Gastroesophageal sphincter (tissue), 4 donors: ENCODE measurements at regions not wholly inside any gene's neighbourhood (a gene's known extent, or its start where the extent isn't known, plus 50 kb on each side); places are given as distances from the start of the nearest gene placed in this dataset.
"Not testable (repeated sequence)": the region's sequence is repeated elsewhere in the genome, so short reads cannot be mapped to it uniquely, and the experiment has no call there.

Experiments
- ATAC-seq: fragments of 150-250 bp; one replicate; pipeline ENCODE4 v1.9.1; 2016; ENCODE audit warnings: mild to moderate bottlenecking, moderate library complexity
- H3K27ac ChIP-seq, 4 donors: fragments of 200-600 bp; sonication (generic) in 3 of 4; 1 replicate in 3 of 4; 2 replicates in 1 of 4; pipeline ENCODE4 v1.5.1; 2016 to 2019
- H3K27me3 ChIP-seq: fragments of 200-600 bp; sonication (generic); one replicate; pipeline ENCODE4 v1.5.1; 2019
- H3K36me3 ChIP-seq, 2 donors: fragments of 200-600 bp; sonication (generic); one replicate each; pipeline ENCODE4 v1.5.1; 2019; ENCODE audit warnings: control low read depth in 1 of 2
- H3K4me1 ChIP-seq, 3 donors: fragments of 200-600 bp; sonication (generic); 1 replicate in 2 of 3; 2 replicates in 1 of 3; pipeline ENCODE4 v1.5.1; 2016 to 2019; ENCODE audit warnings: control low read depth in 2 of 3
- H3K4me3 ChIP-seq, 2 donors: fragments of 200-600 bp; sonication (generic); one replicate each; pipeline ENCODE4 v1.5.1; 2019; ENCODE audit warnings: mild to moderate bottlenecking in 1 of 2, moderate library complexity in 1 of 2
- H3K9me3 ChIP-seq, 3 donors: fragments of 200-600 bp; sonication (generic); one replicate each; pipeline ENCODE4 v1.5.1; 2017 to 2019; ENCODE audit warnings: control low read depth in 2 of 3
- CTCF ChIP-seq, 4 experiments: fragments of 200-600 bp in 2 of 4; fragments of 450-650 bp in 2 of 4; sonication (generic) in 1 of 4; IDR thresholded peaks; one replicate each; pipeline ENCODE4 v1.5.1; 2017 to 2019; ENCODE audit warnings: antibody characterized with exemption in 4 of 4, mild to moderate bottlenecking in 2 of 4, moderate library complexity in 2 of 4
- EP300 ChIP-seq: sonication (generic); formaldehyde crosslinking; IDR thresholded peaks from one replicate; pipeline ENCODE4 v1.6.1; 2017; ENCODE audit warnings: antibody characterized with exemption, mild to moderate bottlenecking
- POLR2A ChIP-seq, 2 donors: fragments of 450-650 bp; IDR thresholded peaks; one replicate each; pipeline ENCODE4 v1.6.1; 2017; ENCODE audit warnings: antibody characterized with exemption in 2 of 2, mild to moderate bottlenecking in 2 of 2, moderate library complexity in 1 of 2
- POLR2AphosphoS5 ChIP-seq: sonication (generic); formaldehyde crosslinking; IDR thresholded peaks from one replicate; pipeline ENCODE4 v1.6.1; 2017; ENCODE audit warnings: antibody characterized with exemption
- WGBS, 2 donors: methylation state at CpG; one replicate each; pipeline ENCODE4 v1.1.5; 2018; ENCODE audit warnings: low coverage in 1 of 2; 5-methylcytosine and 5-hydroxymethylcytosine counted together

GRCh38 chr14:37746140-37746832 lies 150.9 kb downstream of the TTC6 start:
- Histone ChIP-seq H3K27me3 (no peaks in the 10 kb centered on the region), H3K4me3 (no peak overlapping the region), H3K36me3 (no peaks in the 10 kb centered on the region), H3K27ac (no peak overlapping the region), H3K4me1 (no peaks in the 10 kb centered on the region), H3K9me3 (no peaks in the 10 kb centered on the region)
- 73 to 100% methylated on average over 1 of the region's 1 CpG for WGBS, 2 donors
- TF ChIP-seq POLR2A (IDR thresholded peaks at IDR 0.05) (no peak), CTCF (IDR thresholded peaks at IDR 0.05) (no peak), POLR2AphosphoS5 (no peak), EP300 (no peak)
- no peak for ATAC-seq

- no peaks in the 10 kb centered on the region for H3K27me3 ChIP-seq
- no peaks in the 10 kb centered on the region for H3K4me1 ChIP-seq
- no peak for ATAC-seq
- H3K9me3 ChIP-seq = no peaks in the 10 kb centered on the region
- no peak overlapping the region for H3K27ac ChIP-seq
- WGBS, 2 donors = 50 to 86% methylated on average over 3 to 5 of the region's 5 CpGs
- H3K4me3 ChIP-seq = no peak overlapping the region
- H3K36me3 ChIP-seq = no peaks in the 10 kb centered on the region
- TF ChIP-seq POLR2A (IDR thresholded peaks at IDR 0.05) (no peak), CTCF (IDR thresholded peaks at IDR 0.05) (no peak), EP300 (no peak), POLR2AphosphoS5 (no peak)
These were observed 158.0 kb downstream of the TTC6 start for GRCh38 chr14:37753459-37753858.

GRCh38 chr14:37760275-37760674 lies 164.8 kb downstream of the TTC6 start:
- H3K27me3 ChIP-seq, H3K4me3 ChIP-seq, ATAC-seq, H3K27ac ChIP-seq, H3K36me3 ChIP-seq, H3K4me1 ChIP-seq: not testable (repeated sequence)
- no CpG with 5 or more reads among the region's 2 CpGs for WGBS, 2 donors
- peaks cover 0 to 25% (median 0%) of the 10 kb centered on the region in 3 donors for H3K9me3 ChIP-seq

- Histone ChIP-seq H3K9me3 (peaks cover 0 to 41% (median 0%) of the 10 kb centered on the region in 3 donors), H3K36me3 (no peaks in the 10 kb centered on the region), H3K4me1 (no peaks in the 10 kb centered on the region), H3K27ac (no peak overlapping the region), H3K4me3 (no peak overlapping the region), H3K27me3 (no peaks in the 10 kb centered on the region)
- TF ChIP-seq CTCF (IDR thresholded peaks at IDR 0.05) (no peak), POLR2AphosphoS5 (no peak), POLR2A (IDR thresholded peaks at IDR 0.05) (no peak), EP300 (no peak)
- WGBS, 2 donors = 90 to 91% methylated on average over 3 of the region's 3 CpGs
- no peak for ATAC-seq
These were observed 167.8 kb downstream of the TTC6 start for GRCh38 chr14:37763266-37763665.

- not testable (repeated sequence) for H3K36me3 ChIP-seq, H3K27me3 ChIP-seq, H3K4me1 ChIP-seq, H3K27ac ChIP-seq, H3K4me3 ChIP-seq, ATAC-seq
- H3K9me3 ChIP-seq = peaks cover 0 to 13% (median 0%) of the 10 kb centered on the region in 3 donors
- WGBS, 2 donors = 95 to 97% methylated on average over 10 to 15 of the region's 23 CpGs
These were observed 176.9 kb downstream of the TTC6 start for GRCh38 chr14:37772283-37772682.

GRCh38 chr14:37776791-37777499 lies 181.5 kb downstream of the TTC6 start:
- no peak for ATAC-seq
- no peaks in the 10 kb centered on the region for H3K27me3 ChIP-seq

More at GRCh38 chr14:37776791-37777499, 181.5 kb downstream of the TTC6 start:
- H3K36me3 ChIP-seq = no peaks in the 10 kb centered on the region
- H3K27ac ChIP-seq = no peak overlapping the region
- WGBS, 2 donors = 94% methylated on average over 4 of the region's 4 CpGs; no CpG with 5 or more reads in 1 of the 2 donors
- H3K4me3 ChIP-seq = no peak overlapping the region
- peaks cover 0 to 13% (median 0%) of the 10 kb centered on the region in 3 donors for H3K9me3 ChIP-seq
- H3K4me1 ChIP-seq = no peaks in the 10 kb centered on the region
- TF ChIP-seq POLR2AphosphoS5 (no peak), CTCF (IDR thresholded peaks at IDR 0.05) (no peak), EP300 (no peak), POLR2A (IDR thresholded peaks at IDR 0.05) (no peak)
